AG10803 (cell line): ENCODE measurements at regions not wholly inside any gene's neighbourhood (a gene's known extent, or its start where the extent isn't known, plus 50 kb on each side); places are given as distances from the start of the nearest gene placed in this dataset.

Experiments used
- DNase-seq: peaks from one replicate; pipeline ENCODE4 v3.0.0; 2010; ENCODE audit warnings: low read depth
- H3K4me3 ChIP-seq: 2 replicates; pipeline ENCODE4 v1.5.1; 2011; ENCODE audit warnings: mild to moderate bottlenecking, low read length, control low read depth
- TF ChIP-seq, protein P1 (sequence below): conservative IDR thresholded peaks from 2 replicates; pipeline ENCODE4 v1.5.1; 2011; ENCODE audit warnings: mild to moderate bottlenecking, low read length, control low read depth, inconsistent platforms

DNA sequence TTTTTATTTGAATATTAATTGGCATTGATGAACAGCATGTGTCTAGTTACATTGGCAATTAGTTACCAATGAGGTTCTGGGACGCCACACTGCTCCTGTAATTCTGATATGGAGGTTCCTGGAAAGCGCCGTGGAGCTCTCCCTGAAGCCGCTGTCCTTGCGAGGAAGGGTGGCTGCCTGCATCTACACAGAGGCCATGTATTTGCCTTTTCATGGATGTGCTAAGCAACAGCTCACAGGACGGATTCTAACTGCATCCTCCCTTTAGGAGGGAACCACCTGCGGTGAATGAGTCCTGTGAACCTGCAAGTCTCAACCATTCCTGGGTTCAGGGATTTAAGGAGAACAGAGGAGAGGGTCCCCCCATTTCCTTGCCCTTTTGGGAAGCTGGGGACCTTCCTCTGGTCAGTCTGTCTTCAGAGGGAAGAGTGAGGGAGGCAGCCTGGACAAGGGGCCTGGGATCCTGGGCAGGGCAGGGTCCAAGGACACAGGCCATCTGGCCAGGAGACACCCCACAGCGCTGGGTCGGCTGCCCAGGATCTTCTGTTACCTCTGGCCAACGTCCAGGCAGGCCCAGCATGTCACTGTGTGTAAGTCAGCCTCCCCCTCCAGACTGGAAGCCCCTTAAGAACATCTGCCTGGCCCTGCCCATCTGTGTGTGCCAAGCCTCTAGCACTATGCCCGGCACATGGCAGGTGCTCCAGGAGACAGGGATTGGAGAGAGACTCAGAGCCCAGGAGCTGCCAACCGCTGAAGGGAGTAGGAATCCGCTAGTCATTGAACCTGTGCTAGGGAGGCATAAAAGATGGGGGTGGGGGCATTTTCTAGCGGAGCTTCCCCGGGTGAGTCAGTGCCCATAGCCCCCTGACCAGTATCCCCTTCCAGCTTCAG, 314.1 kb upstream of the TNRC6C start:
- H3K4me3 ChIP-seq: no peak overlapping the region
- TF ChIP-seq, protein P1, sequence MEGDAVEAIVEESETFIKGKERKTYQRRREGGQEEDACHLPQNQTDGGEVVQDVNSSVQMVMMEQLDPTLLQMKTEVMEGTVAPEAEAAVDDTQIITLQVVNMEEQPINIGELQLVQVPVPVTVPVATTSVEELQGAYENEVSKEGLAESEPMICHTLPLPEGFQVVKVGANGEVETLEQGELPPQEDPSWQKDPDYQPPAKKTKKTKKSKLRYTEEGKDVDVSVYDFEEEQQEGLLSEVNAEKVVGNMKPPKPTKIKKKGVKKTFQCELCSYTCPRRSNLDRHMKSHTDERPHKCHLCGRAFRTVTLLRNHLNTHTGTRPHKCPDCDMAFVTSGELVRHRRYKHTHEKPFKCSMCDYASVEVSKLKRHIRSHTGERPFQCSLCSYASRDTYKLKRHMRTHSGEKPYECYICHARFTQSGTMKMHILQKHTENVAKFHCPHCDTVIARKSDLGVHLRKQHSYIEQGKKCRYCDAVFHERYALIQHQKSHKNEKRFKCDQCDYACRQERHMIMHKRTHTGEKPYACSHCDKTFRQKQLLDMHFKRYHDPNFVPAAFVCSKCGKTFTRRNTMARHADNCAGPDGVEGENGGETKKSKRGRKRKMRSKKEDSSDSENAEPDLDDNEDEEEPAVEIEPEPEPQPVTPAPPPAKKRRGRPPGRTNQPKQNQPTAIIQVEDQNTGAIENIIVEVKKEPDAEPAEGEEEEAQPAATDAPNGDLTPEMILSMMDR: no peak
- no peak for DNase-seq

DNA sequence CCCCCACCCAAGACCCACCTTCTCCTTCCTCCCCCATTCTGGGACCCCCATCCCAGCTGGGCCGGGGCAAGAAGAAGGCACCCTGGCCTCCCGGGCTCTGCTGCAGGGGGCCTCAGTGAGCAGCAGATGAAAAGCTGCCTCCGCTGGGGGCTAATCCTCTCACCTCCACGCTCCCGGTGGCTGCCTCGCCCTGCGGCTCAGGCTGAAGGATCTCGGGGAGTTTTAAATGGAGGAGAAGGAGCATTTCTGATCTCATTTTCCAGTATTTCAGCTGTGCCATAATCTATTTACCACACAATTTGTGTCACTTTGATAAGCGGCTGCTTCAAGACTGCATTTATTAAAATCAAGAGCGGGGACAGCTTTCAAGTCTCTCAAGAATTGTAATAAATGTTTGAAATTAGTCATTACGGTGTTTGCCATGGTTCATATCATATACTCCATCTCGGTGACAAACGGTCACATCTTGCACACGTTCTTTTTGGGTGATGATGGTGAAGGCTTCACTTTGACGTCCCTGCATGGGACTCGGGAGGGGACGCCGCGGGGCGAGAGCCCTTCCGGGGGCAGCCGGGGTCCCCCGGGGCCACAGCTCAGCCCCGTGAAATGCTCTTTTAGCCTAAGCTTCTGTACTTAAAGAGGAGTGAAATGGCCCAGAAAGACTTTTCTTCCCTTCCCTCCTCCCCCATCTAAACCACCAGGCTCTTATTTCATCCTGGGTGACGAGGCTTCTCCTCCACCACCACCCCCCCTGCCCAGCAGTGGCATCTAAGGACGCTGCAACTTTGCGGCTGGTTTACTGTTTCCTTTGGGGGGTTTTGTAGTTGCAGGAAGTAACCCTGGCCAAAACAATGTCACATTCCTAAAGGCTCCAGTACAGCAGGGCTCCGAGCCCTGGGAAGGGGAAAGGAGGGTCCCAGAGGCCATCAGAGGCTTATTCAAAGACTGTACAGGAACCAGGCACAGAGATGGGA, 313.1 kb upstream of the TNRC6C start:
- TF ChIP-seq, protein P1: no peak
- H3K4me3 ChIP-seq: no peak overlapping the region
- DNase-seq: peak; percentile 44

DNA sequence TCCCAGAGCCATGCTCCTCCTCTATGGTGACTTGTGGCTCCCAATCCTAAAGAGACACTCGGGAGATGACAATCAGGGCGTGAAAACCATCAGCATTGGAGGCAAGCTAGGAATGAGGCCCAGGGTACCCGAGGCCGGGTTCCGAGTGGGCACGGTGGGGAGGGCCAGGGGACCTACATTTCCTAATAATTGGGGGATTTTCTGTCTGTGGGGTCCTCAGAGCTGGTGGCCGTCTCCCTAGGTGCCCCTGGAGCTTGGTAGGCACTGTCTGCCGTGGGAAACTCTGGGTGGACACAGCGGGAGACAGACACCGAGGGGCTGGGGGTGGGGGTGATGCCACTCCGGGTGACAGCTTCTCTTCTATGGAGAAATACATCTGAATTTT, 312.5 kb upstream of the TNRC6C start:
- no peak overlapping the region for H3K4me3 ChIP-seq
- TF ChIP-seq, protein P1: no peak
- DNase-seq: no peak

DNA sequence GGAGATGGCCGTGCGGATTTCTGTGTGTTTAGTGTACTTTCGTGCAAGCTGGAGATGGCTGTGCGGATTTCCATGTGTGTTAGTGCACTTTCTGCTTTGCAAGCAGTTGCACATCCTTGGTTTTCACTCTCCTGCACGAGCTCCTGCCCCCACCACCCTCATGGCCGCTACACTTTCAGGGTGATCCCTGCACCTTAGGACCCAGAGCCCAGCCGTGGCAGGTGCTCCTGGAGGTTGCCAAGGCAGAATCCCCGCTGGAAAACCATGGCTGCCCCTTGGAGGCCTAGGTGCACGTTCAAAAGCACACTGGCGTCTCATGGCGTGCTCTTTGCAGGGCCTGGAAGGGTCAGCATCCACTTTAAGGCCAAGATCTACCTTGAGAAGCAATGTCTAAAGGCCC, 311.0 kb upstream of the TNRC6C start:
- DNase-seq: no peak
- no peak overlapping the region for H3K4me3 ChIP-seq
- TF ChIP-seq, protein P1: no peak

DNA sequence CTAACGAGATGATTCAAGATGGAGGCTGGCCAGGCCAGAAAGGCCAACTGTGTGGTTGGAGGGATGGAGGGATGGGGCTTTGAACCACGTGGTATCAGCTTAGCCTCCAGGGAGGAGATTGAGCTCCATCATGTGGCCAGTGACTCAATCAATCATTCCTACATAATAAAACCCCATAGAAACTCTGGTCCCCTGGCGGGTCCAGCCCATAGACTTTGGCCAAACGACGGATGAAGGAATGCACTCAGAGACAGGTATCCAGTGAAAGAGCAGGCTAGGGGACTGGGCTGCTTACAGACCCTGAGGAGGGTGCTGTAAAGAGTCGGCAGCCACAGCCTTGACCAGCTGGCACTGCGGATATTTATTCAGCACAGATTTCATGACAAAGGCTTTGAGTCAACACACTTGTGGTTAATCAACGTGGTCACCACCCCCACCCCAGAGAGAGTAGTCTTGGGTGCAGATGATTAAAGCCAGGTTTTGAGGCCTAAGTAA, 308.7 kb upstream of the TNRC6C start:
- peak; percentile 40 for DNase-seq
- no peak overlapping the region for H3K4me3 ChIP-seq
- TF ChIP-seq, protein P1: no peak

DNA sequence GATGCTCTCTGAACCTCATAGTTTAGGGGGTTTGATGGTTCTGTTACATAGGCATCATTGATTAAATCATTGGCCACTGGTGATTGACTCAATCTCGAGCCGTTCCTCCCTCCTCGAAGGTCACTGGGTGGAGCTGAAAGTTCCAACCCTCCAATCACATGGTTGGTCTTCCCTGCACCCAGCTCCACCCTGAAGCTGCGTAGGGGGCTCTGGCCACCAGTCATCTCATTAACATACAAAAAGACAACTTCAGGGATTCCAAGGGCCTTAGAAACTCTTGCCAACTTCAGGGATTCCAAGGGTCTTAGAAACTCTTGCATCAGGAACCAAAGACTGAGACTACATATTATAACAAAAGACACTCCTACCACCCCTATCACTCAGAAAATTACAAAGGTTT, 306.5 kb upstream of the TNRC6C start:
- H3K4me3 ChIP-seq: no peak overlapping the region
- TF ChIP-seq, protein P1: no peak
- DNase-seq: no peak
